HCT116 (cell line): ENCODE measurements at regions not wholly inside any gene's neighbourhood (a gene's known extent, or its start where the extent isn't known, plus 50 kb on each side); places are given as distances from the start of the nearest gene placed in this dataset.

ENCODE experiments used
- ATAC-seq: fragments of 200-7000 bp; cut with Tn5 transposase; 2 replicates; pipeline ENCODE4 v1.9.1; 2020; ENCODE audit warnings: mild to moderate bottlenecking, moderate library complexity
- BruUV-seq: library from RNA; stranded (reverse); fragments of 400-500 nt; replicated peaks from 2 replicates; lab custom pipeline; 2021; lab: Mats Ljungman, UMichigan
- CTCF ChIA-PET: fragments of 300-600 bp; sonication (Branson Sonifier 250); formaldehyde crosslinking; loops from one replicate; lab custom pipeline; 2021; ENCODE audit warnings: antibody characterized with exemption; lab: Charles Lee
- POLR2A ChIA-PET: fragments of 300-600, 350-600 bp; sonication (Branson Sonifier 250); formaldehyde crosslinking; loops from one replicate; lab custom pipeline; 2021; ENCODE audit warnings: antibody characterized with exemption; lab: Charles Lee
- RAD21 ChIA-PET, 2 experiments: fragments of 300-600 bp; sonication (Branson Sonifier 250); formaldehyde crosslinking; loops; one replicate each; lab custom pipeline; 2023; ENCODE audit warnings: low total read pairs in 2 of 2; ENCODE audit not compliant: uncharacterized antibody in 2 of 2, unreplicated experiment in 2 of 2, low non-redundant PET in 1 of 2; lab: Charles Lee
- DNase-seq: peaks from one replicate; pipeline ENCODE4 v3.0.0-alpha.2; 2010; ENCODE audit warnings: low read depth, low spot score
- H2AFZ ChIP-seq: fragments of 200-600 bp; shearing (Covaris generic), sonication (generic); 2 replicates; pipeline ENCODE4 v1.6.1; 2017; ENCODE audit warnings: low read depth, mixed run types, mixed read lengths, antibody characterized with exemption, low read length; ENCODE audit not compliant: poor library complexity, severe bottlenecking
- H3K27ac ChIP-seq: 2 replicates; pipeline ENCODE4 v1.5.1; 2012; ENCODE audit warnings: low read depth, low read length
- H3K27me3 ChIP-seq: fragments of 200-600 bp; sonication (generic); 2 replicates; pipeline ENCODE4 v1.6.1; 2016; ENCODE audit warnings: mixed run types, low read length, mixed read lengths; ENCODE audit not compliant: insufficient read depth
- H3K36me3 ChIP-seq, 2 experiments: fragments of 200-500 bp in 1 of 2; fragments of 200-600 bp in 1 of 2; sonication (Bioruptor generic) in 1 of 2; sonication (generic) in 1 of 2; 2 replicates each; pipeline versions ENCODE4 v1.5.1 to v1.6.1; 2014 to 2016; ENCODE audit warnings: low read length in 2 of 2, inconsistent platforms in 1 of 2, mixed read lengths in 1 of 2, mixed run types in 1 of 2; ENCODE audit not compliant: insufficient read depth in 2 of 2, control insufficient read depth in 1 of 2
- H3K4me1 ChIP-seq, 2 experiments: fragments of 200-600 bp in 1 of 2; sonication (generic) in 1 of 2; 2 replicates each; pipeline versions ENCODE4 v1.5.1 to v1.6.1; 2012 to 2017; ENCODE audit warnings: low read length in 2 of 2, inconsistent platforms in 1 of 2, mild to moderate bottlenecking in 1 of 2, mixed read lengths in 1 of 2, mixed run types in 1 of 2, moderate library complexity in 1 of 2; ENCODE audit not compliant: insufficient read depth in 2 of 2, control insufficient read depth in 1 of 2
- H3K4me2 ChIP-seq: fragments of 200-600 bp; sonication (generic); 2 replicates; pipeline ENCODE4 v1.6.1; 2017; ENCODE audit warnings: mixed run types, low read length, mixed read lengths
- H3K4me3 ChIP-seq, 2 experiments: fragments of 200-600 bp in 1 of 2; sonication (generic) in 1 of 2; replicated peaks in 1 of 2; 2 replicates each; pipeline ENCODE4 v1.5.1; 2011 to 2016; ENCODE audit warnings: low read length in 2 of 2, control low read depth in 1 of 2, low read depth in 1 of 2, mild to moderate bottlenecking in 1 of 2, mixed read lengths in 1 of 2, mixed run types in 1 of 2
- H3K79me2 ChIP-seq: fragments of 200-600 bp; sonication (generic); 2 replicates; pipeline ENCODE4 v1.6.1; 2017; ENCODE audit warnings: mild to moderate bottlenecking, mixed run types, low read length, moderate library complexity, mixed read lengths; ENCODE audit not compliant: insufficient read depth
- H3K9ac ChIP-seq: fragments of 200-600 bp; sonication (generic); 2 replicates; pipeline ENCODE4 v1.6.1; 2016; ENCODE audit warnings: low read length, mixed read lengths
- H3K9me2 ChIP-seq: fragments of 200-600 bp; sonication (generic), shearing (Covaris generic); 2 replicates; pipeline ENCODE4 v1.6.1; 2017; ENCODE audit warnings: mixed run types, mild to moderate bottlenecking, moderate library complexity; ENCODE audit not compliant: insufficient read depth
- H3K9me3 ChIP-seq, 2 experiments: fragments of 200-500 bp in 1 of 2; fragments of 200-600 bp in 1 of 2; sonication (Bioruptor generic) in 1 of 2; sonication (generic) in 1 of 2; 2 replicates each; pipeline ENCODE4 v1.6.1; 2014 to 2017; ENCODE audit warnings: low read length in 2 of 2, mixed read lengths in 2 of 2, inconsistent platforms in 1 of 2, low read depth in 1 of 2, mild to moderate bottlenecking in 1 of 2, mixed run types in 1 of 2, moderate library complexity in 1 of 2; ENCODE audit not compliant: control insufficient read depth in 1 of 2, insufficient read depth in 1 of 2
- H4K20me1 ChIP-seq: fragments of 200-600 bp; sonication (generic), shearing (Covaris generic); 2 replicates; pipeline ENCODE4 v1.6.1; 2017; ENCODE audit warnings: mixed run types, mild to moderate bottlenecking, moderate library complexity; ENCODE audit not compliant: insufficient read depth
- CTCF ChIP-seq, 3 experiments: fragments of 200-600 bp in 1 of 3; sonication (generic) in 1 of 3; IDR thresholded peaks in 2 of 3; conservative IDR thresholded peaks in 1 of 3; 2 replicates each; pipeline ENCODE4 v1.5.1; 2012 to 2017; ENCODE audit warnings: low read depth in 2 of 3, low read length in 2 of 3, antibody characterized with exemption in 1 of 3, borderline replicate concordance in 1 of 3, control low read depth in 1 of 3, mild to moderate bottlenecking in 1 of 3, mixed read lengths in 1 of 3, mixed run types in 1 of 3, moderate library complexity in 1 of 3; ENCODE audit not compliant: insufficient read depth in 1 of 3
- EZH2phosphoT487 ChIP-seq: fragments of 200-600 bp; IDR thresholded peaks from 2 replicates; pipeline ENCODE4 v1.6.1; 2018; ENCODE audit warnings: antibody characterized with exemption, borderline replicate concordance
- FOSL1 ChIP-seq: IDR thresholded peaks from 2 replicates; pipeline ENCODE4 v1.6.1; 2012; ENCODE audit warnings: low read depth
- JUND ChIP-seq: IDR thresholded peaks from 2 replicates; pipeline ENCODE4 v1.6.1; 2012
- MAX ChIP-seq: IDR thresholded peaks from 2 replicates; pipeline ENCODE4 v1.6.1; 2012
- POLR2A ChIP-seq: IDR thresholded peaks from 2 replicates; pipeline ENCODE4 v1.7.0; 2011; ENCODE audit warnings: borderline replicate concordance; ENCODE audit not compliant: insufficient read depth, insufficient read length; ENCODE audit errors: extremely low read depth
- RAD21 ChIP-seq: IDR thresholded peaks from 2 replicates; pipeline ENCODE4 v1.6.1; 2012; ENCODE audit warnings: low read depth, mild to moderate bottlenecking
- TCF7L2 ChIP-seq: IDR thresholded peaks from 2 replicates; pipeline ENCODE4 v1.7.0; 2011; ENCODE audit warnings: borderline replicate concordance, inconsistent platforms; ENCODE audit not compliant: insufficient read depth, insufficient read length; ENCODE audit errors: extremely low read depth
- ZFX ChIP-seq: fragments of 450-650 bp; IDR thresholded peaks from 2 replicates; pipeline ENCODE4 v1.6.1; 2017
- ZNF274 ChIP-seq: fragments of 200-500 bp; sonication (Bioruptor generic); IDR thresholded peaks from 2 replicates; pipeline ENCODE4 v1.6.1; 2014; ENCODE audit warnings: mild to moderate bottlenecking, low read depth, low read length, inconsistent platforms
- intact Hi-C: fragments of 100-400 bp; cut with micrococcal nuclease; formaldehyde crosslinking; loops from 2 replicates; pipeline ENCODE4 v1.10.0; 2022
- TF ChIP-seq, protein P1 (sequence below): IDR thresholded peaks from 2 replicates; pipeline ENCODE4 v1.6.1; 2012; ENCODE audit warnings: low read depth

DNA sequence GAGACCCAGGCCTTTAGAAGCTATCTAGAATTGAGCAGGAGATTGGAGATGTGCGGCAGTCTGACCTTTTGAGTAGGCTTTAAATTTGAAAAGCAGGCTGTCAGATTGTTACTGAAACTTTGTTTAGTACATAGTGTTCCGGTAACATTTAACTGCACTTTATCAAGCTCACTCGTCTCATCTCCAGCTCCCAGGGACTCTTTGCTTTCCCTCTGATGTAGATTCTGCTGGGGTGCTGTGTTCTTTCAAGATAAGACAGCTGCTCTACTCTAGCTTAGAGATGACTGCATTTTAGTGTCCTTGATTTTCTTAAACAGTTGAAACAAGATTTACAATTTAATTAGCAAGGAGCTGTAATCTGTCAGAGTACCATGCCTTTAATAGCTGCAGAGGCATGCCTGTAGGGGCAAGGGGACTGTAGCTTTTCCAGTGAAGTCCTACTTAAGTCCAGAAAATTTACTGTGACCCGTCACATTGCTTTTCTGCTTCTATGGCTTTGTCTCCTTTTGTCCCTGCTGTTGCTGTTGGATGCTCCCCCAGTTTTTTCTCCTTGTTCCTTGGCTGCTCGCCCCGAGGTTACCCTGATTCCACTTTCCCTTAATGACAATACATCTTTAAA, 56.4 kb upstream of the MTPN start:
- no peak overlapping the region for H3K4me2 ChIP-seq
- BruUV-seq: no TSS peak
- ATAC-seq: no peak
- intact Hi-C loops: no loop called here
- no peaks in the 10 kb centered on the region for H3K79me2 ChIP-seq
- TF ChIP-seq ZNF274: no peak
- no peak for TF ChIP-seq ZFX
- TF ChIP-seq MAX: no peak
- no peak for TF ChIP-seq FOSL1
- no peak for TF ChIP-seq JUND
- TF ChIP-seq TCF7L2: no peak
- TF ChIP-seq POLR2A: no peak
- TF ChIP-seq RAD21: no peak
- TF ChIP-seq CTCF (IDR thresholded peaks at IDR 0.05 in 2 of 3, conservative IDR thresholded peaks at IDR 0.05 in 1 of 3; ENCODE audit: borderline replicate concordance in 1 of 3, insufficient read depth in 1 of 3, low read depth in 2 of 3, low read length in 2 of 3): no peak
- TF ChIP-seq, protein P1, sequence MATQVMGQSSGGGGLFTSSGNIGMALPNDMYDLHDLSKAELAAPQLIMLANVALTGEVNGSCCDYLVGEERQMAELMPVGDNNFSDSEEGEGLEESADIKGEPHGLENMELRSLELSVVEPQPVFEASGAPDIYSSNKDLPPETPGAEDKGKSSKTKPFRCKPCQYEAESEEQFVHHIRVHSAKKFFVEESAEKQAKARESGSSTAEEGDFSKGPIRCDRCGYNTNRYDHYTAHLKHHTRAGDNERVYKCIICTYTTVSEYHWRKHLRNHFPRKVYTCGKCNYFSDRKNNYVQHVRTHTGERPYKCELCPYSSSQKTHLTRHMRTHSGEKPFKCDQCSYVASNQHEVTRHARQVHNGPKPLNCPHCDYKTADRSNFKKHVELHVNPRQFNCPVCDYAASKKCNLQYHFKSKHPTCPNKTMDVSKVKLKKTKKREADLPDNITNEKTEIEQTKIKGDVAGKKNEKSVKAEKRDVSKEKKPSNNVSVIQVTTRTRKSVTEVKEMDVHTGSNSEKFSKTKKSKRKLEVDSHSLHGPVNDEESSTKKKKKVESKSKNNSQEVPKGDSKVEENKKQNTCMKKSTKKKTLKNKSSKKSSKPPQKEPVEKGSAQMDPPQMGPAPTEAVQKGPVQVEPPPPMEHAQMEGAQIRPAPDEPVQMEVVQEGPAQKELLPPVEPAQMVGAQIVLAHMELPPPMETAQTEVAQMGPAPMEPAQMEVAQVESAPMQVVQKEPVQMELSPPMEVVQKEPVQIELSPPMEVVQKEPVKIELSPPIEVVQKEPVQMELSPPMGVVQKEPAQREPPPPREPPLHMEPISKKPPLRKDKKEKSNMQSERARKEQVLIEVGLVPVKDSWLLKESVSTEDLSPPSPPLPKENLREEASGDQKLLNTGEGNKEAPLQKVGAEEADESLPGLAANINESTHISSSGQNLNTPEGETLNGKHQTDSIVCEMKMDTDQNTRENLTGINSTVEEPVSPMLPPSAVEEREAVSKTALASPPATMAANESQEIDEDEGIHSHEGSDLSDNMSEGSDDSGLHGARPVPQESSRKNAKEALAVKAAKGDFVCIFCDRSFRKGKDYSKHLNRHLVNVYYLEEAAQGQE: no peak
- no peak for TF ChIP-seq EZH2phosphoT487
- TF ChIP-seq, all 23 proteins: peak for 0
- Histone ChIP-seq H3K36me3 (no peaks in the 10 kb centered on the region), H3K4me3 (no peak overlapping the region), H4K20me1 (no peaks in the 10 kb centered on the region), H3K27ac (no peak overlapping the region), H3K4me1 (no peaks in the 10 kb centered on the region), H3K9ac (no peak overlapping the region), H3K9me2 (no peaks in the 10 kb centered on the region), H3K27me3 (0 out of 2 replicates have a peak, but pooled peaks cover 6% of the 10 kb centered on the region), H3K9me3 (no peaks in the 10 kb centered on the region), H2AFZ (no peak overlapping the region)
- ChIA-PET POLR2A (no interaction called here), CTCF (no interaction called here), RAD21 (no interaction called here)
- DNase-seq: no peak
